MG63 (cell line): ENCODE measurements at regions not wholly inside any gene's neighbourhood (a gene's known extent, or its start where the extent isn't known, plus 50 kb on each side); places are given as distances from the start of the nearest gene placed in this dataset.
"Not testable (repeated sequence)": the region's sequence is repeated elsewhere in the genome, so short reads cannot be mapped to it uniquely, and the experiment has no call there.

Experiments
- DNase-seq: peaks from one replicate; pipeline ENCODE4 v3.0.0-alpha.2; 2020
- H3K27me3 ChIP-seq: fragments of 250-450 bp; sonication (Bioruptor Pico); 2 replicates; pipeline ENCODE4 v1.5.1; 2020; ENCODE audit warnings: mild to moderate bottlenecking, moderate library complexity
- H3K36me3 ChIP-seq: fragments of 250-450 bp; sonication (Bioruptor Pico); 2 replicates; pipeline ENCODE4 v1.5.1; 2020; ENCODE audit warnings: mild to moderate bottlenecking, moderate library complexity
- H3K4me3 ChIP-seq: fragments of 250-450 bp; sonication (Bioruptor Pico); 2 replicates; pipeline ENCODE4 v1.5.1; 2020; ENCODE audit warnings: mild to moderate bottlenecking, moderate library complexity
- H3K9me3 ChIP-seq: fragments of 250-450 bp; sonication (Bioruptor Pico); 2 replicates; pipeline ENCODE4 v1.5.1; 2020; ENCODE audit warnings: mild to moderate bottlenecking, moderate library complexity

GRCh38 chr4:59772641-59773139 lies 1427.4 kb upstream of the ADGRL3 start:
- DNase-seq: no peak
- H3K27me3 ChIP-seq: no peaks in the 10 kb centered on the region
- no peak overlapping the region for H3K4me3 ChIP-seq
- H3K9me3 ChIP-seq: no peaks in the 10 kb centered on the region
- H3K36me3 ChIP-seq: no peaks in the 10 kb centered on the region

GRCh38 chr4:59780271-59780670 lies 1419.9 kb upstream of the ADGRL3 start:
- not testable (repeated sequence) for H3K36me3 ChIP-seq, H3K9me3 ChIP-seq, H3K4me3 ChIP-seq, H3K27me3 ChIP-seq, DNase-seq

- Histone ChIP-seq H3K27me3 (no peaks in the 10 kb centered on the region), H3K36me3 (no peaks in the 10 kb centered on the region), H3K9me3 (no peaks in the 10 kb centered on the region), H3K4me3 (no peak overlapping the region)
- no peak for DNase-seq
Measured at GRCh38 chr4:59805176-59805575, 1395.0 kb upstream of the ADGRL3 start.

- Histone ChIP-seq H3K4me3 (no peak overlapping the region), H3K9me3 (no peaks in the 10 kb centered on the region), H3K27me3 (no peaks in the 10 kb centered on the region), H3K36me3 (no peaks in the 10 kb centered on the region)
- DNase-seq: no peak
Measured at GRCh38 chr4:59814402-59815010, 1385.6 kb upstream of the ADGRL3 start.

- no peaks in the 10 kb centered on the region for H3K36me3 ChIP-seq
- H3K27me3 ChIP-seq: no peaks in the 10 kb centered on the region
- H3K4me3 ChIP-seq: peak overlapping the region; percentile 50
- no peaks in the 10 kb centered on the region for H3K9me3 ChIP-seq
- DNase-seq: peak; percentile 22
Measured at GRCh38 chr4:59818656-59819055, 1381.5 kb upstream of the ADGRL3 start.

- H3K4me3 ChIP-seq: no peak overlapping the region
- H3K27me3 ChIP-seq: no peaks in the 10 kb centered on the region
- H3K36me3 ChIP-seq: no peaks in the 10 kb centered on the region
- DNase-seq: no peak
- H3K9me3 ChIP-seq: no peaks in the 10 kb centered on the region
Measured at GRCh38 chr4:59823311-59823710, 1376.8 kb upstream of the ADGRL3 start.

GRCh38 chr4:59825104-59825503 lies 1375.0 kb upstream of the ADGRL3 start:
- Histone ChIP-seq H3K4me3 (no peak overlapping the region), H3K9me3 (no peaks in the 10 kb centered on the region), H3K36me3 (no peaks in the 10 kb centered on the region), H3K27me3 (no peaks in the 10 kb centered on the region)
- DNase-seq: no peak

- DNase-seq: no peak
- Histone ChIP-seq H3K27me3 (no peaks in the 10 kb centered on the region), H3K4me3 (no peak overlapping the region), H3K9me3 (no peaks in the 10 kb centered on the region), H3K36me3 (no peaks in the 10 kb centered on the region)
Measured at GRCh38 chr4:59831746-59832145, 1368.4 kb upstream of the ADGRL3 start.

- no peak for DNase-seq
- no peak overlapping the region for H3K4me3 ChIP-seq
- H3K9me3 ChIP-seq: no peaks in the 10 kb centered on the region
Measured at GRCh38 chr4:59834943-59835342, 1365.2 kb upstream of the ADGRL3 start.

GRCh38 chr4:59837751-59838150 lies 1362.4 kb upstream of the ADGRL3 start:
- H3K27me3 ChIP-seq: no peaks in the 10 kb centered on the region
- no peaks in the 10 kb centered on the region for H3K36me3 ChIP-seq
- DNase-seq: no peak
- no peak overlapping the region for H3K4me3 ChIP-seq
- no peaks in the 10 kb centered on the region for H3K9me3 ChIP-seq

More at GRCh38 chr4:59834943-59835342, 1365.2 kb upstream of the ADGRL3 start:
- Histone ChIP-seq H3K27me3 (no peaks in the 10 kb centered on the region), H3K36me3 (no peaks in the 10 kb centered on the region)

- H3K36me3 ChIP-seq: no peaks in the 10 kb centered on the region
- H3K4me3 ChIP-seq: no peak overlapping the region
- no peaks in the 10 kb centered on the region for H3K9me3 ChIP-seq
- H3K27me3 ChIP-seq: no peaks in the 10 kb centered on the region
- DNase-seq: no peak
Measured at GRCh38 chr4:59838236-59838635, 1361.9 kb upstream of the ADGRL3 start.

- H3K27me3 ChIP-seq: no peaks in the 10 kb centered on the region
- H3K4me3 ChIP-seq: no peak overlapping the region
- no peaks in the 10 kb centered on the region for H3K36me3 ChIP-seq
- H3K9me3 ChIP-seq: no peaks in the 10 kb centered on the region
- no peak for DNase-seq
Measured at GRCh38 chr4:59841698-59842097, 1358.4 kb upstream of the ADGRL3 start.

GRCh38 chr4:59848457-59848856 lies 1351.7 kb upstream of the ADGRL3 start:
- no peak for DNase-seq
- Histone ChIP-seq H3K9me3 (no peaks in the 10 kb centered on the region), H3K27me3 (no peaks in the 10 kb centered on the region), H3K36me3 (no peaks in the 10 kb centered on the region), H3K4me3 (no peak overlapping the region)

GRCh38 chr4:59855630-59856352 lies 1344.3 kb upstream of the ADGRL3 start:
- H3K4me3 ChIP-seq: no peak overlapping the region
- no peak for DNase-seq
- no peaks in the 10 kb centered on the region for H3K36me3 ChIP-seq
- no peaks in the 10 kb centered on the region for H3K9me3 ChIP-seq
- no peaks in the 10 kb centered on the region for H3K27me3 ChIP-seq

GRCh38 chr4:59869056-59869455 lies 1331.1 kb upstream of the ADGRL3 start:
- no peaks in the 10 kb centered on the region for H3K27me3 ChIP-seq
- no peak overlapping the region for H3K4me3 ChIP-seq
- no peak for DNase-seq
- no peaks in the 10 kb centered on the region for H3K36me3 ChIP-seq
- H3K9me3 ChIP-seq: no peaks in the 10 kb centered on the region

- DNase-seq: no peak
- H3K27me3 ChIP-seq: no peaks in the 10 kb centered on the region
- no peaks in the 10 kb centered on the region for H3K36me3 ChIP-seq
- no peaks in the 10 kb centered on the region for H3K9me3 ChIP-seq
- no peak overlapping the region for H3K4me3 ChIP-seq
Measured at GRCh38 chr4:59869559-59869958, 1330.6 kb upstream of the ADGRL3 start.

GRCh38 chr4:59881632-59882031 lies 1318.5 kb upstream of the ADGRL3 start:
- Histone ChIP-seq H3K9me3 (no peaks in the 10 kb centered on the region), H3K36me3 (no peaks in the 10 kb centered on the region), H3K4me3 (no peak overlapping the region), H3K27me3 (no peaks in the 10 kb centered on the region)
- no peak for DNase-seq

GRCh38 chr4:59904331-59904730 lies 1295.8 kb upstream of the ADGRL3 start:
- no peak for DNase-seq
- no peaks in the 10 kb centered on the region for H3K27me3 ChIP-seq
- H3K4me3 ChIP-seq: no peak overlapping the region
- no peaks in the 10 kb centered on the region for H3K36me3 ChIP-seq
- H3K9me3 ChIP-seq: no peaks in the 10 kb centered on the region
